ENCODE measurements at regions not wholly inside any gene's neighbourhood (a gene's known extent, or its start where the extent isn't known, plus 50 kb on each side); places are given as distances from the start of the nearest gene placed in this dataset.

GRCh38 chr2:2392332-2392731, 61.3 kb upstream of the MYT1L start:
- DNase-seq: no peak

DNA sequence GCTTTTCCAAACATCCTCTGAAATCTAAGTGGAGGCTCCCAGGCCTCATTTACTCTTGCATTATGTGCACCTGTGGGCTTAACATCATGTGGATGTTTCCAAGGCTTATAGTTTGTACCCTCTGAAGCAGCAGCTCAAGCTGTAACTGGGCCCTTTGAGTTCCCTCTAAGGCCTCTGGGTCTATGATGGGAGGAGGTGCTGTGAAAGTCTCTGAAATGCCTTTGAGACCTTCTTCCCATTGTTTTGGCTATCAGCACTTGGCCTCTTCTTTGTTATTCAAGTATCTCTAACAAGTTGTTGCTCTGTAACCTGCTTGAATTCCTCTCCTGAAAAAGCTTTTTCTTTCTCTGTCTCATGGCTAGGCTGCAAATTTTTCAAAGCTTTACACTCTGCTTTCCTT, 58.1 kb upstream of the MYT1L start:
- no peak for DNase-seq

Data from NCI-H226 (cell line).